DMS153 (cell line): ENCODE measurements at regions not wholly inside any gene's neighbourhood (a gene's known extent, or its start where the extent isn't known, plus 50 kb on each side); places are given as distances from the start of the nearest gene placed in this dataset.

Source experiments
- DNase-seq: peaks from one replicate; lab custom pipeline; 2025; lab: John Stamatoyannopoulos, UW

DNA sequence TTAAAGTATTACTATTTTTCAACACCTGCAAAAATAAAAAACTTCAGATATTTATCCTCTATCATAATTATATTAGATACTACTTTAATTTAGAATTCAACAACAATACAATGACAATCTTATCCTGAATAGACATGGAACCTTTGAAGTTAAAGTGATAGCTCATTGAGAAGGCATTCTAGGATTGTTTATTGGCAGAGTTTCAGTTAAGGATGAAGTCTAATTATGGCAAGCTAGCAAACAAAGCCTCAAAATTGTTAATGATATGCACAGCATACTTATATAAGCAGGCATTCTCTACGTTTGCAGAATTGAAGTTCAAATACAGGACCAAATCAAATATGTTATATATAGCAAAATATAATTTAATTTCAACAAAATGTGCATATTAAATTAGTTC is 91.2 kb upstream of the ABI3BP start:
- no peak for DNase-seq

DNA sequence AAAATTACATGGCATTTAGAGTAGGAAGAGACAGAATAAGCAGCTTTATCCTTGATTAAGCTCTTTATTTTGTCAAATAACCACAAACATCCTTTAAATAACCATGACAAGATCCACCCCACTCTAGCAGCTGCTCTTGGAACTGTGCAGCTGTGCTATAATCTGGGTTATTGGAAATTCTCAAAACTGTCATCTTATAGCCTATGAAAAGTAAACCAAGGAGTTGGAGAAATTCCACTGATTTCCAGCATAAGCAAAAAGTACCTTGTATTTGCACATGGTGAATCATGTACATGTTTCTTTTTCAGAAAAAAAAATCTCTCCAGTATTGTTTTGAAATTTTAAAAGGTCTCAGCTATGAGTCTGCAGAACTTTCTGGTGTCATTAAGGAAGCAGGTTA is 88.8 kb upstream of the ABI3BP start:
- no peak for DNase-seq

- no peak for DNase-seq
These were observed 88.2 kb upstream of the ABI3BP start for GRCh38 chr3:101081446-101081845.

DNA sequence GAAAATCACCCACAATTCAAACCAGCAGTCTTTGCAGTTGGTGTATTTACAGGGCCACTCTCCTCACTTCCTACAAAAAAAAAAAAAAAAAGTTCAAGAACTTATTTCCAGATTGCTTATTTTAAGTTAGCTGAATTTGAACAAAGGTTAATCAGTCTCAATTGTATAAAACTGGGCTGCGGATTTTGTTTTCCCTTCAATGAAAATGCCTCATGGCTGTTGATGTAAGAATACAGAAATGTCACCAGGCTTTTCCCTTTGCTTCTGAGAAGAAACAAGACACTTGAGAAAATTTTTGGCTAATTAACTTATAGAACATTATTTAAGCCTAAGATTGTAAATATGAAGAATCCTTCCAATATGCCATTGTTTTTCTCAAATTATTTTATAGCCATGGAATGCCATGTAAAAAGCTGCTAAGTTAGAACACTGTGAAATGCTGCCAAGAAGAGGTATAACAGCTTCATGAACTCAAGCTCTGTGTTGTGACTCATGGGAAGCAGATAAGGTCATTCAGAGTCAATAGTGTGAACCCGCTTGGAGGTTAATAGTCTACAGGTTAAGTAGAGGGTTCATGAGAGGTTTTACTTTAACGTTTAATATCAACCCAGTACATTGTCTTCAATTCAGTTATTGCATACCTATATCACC is 84.3 kb upstream of the ABI3BP start:
- DNase-seq = no peak

DNA sequence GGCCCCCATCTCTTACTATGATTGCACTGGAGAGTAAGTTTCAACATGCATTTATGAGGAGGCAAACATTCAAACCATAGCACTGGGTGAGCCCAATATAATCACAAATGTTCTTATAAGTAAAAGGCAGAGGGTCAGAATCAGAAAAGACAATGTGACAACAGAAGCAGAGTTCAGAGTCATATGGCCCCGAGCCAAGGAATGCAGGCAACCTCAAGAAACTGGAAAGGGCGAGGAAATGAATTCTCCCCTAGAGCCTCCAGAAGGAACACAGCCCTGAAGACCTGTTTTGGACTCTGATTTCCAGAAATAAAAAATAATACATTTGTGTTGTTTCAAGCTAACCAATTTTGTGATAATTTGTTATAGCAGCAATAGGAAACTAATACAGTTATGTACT is 81.3 kb upstream of the ABI3BP start:
- DNase-seq = no peak

DNA sequence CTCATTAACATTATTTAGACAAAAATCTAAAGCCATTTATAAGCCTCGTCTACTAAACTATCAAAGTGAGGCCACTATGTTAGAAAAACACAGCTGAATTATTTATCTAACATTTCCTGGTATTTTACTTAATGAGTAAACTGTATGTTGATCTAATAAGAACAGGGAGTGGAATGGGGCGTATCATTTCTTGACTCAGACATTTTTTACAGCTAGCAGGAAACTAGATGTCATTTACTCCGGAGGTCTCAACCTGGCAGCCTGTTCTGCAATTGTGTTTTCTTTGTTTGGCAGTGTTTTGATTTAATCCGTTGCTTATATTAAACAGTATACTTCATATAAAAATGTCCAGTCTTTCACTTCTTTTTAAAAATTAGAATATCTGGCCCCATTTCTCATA is 79.1 kb upstream of the ABI3BP start:
- DNase-seq = no peak

GRCh38 chr3:101070799-101071121 is 77.5 kb upstream of the ABI3BP start:
- no peak for DNase-seq

- DNase-seq = peak; percentile 6
These were observed 76.9 kb upstream of the ABI3BP start for GRCh38 chr3:101069901-101070798.

DNA sequence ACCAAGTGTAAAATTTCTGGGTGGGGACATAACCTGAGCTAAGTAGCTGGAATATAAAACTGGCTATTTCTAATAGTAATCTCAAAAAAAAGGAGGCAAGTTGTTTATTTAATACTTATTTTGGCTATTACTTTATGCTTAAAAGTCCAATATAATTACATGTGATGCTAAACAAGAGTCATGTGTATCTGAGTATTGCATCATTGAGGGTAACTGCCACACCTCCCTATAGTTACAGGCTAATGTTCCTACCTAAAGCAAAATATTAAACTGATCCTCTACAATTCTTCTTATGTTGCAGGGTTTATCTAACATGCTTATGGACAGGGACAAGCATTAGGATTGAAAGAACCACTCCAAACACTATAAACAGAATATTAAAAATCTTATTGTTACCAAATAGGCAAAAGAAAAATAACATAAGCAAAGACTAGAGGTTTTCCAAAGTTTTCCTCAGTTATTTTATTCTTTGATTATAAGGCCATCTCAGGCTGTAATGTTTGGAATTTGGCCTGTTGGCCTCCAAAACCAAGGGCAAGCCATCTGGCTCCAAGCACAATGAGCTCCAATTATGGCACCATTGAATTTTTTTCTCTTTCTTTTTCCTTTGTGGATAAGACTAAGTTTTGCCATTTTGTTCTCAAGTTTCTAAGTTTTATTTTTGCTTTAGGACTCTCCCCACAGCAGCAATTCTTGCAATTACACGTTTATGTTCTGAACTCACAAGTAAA is 75.8 kb upstream of the ABI3BP start:
- no peak for DNase-seq

DNA sequence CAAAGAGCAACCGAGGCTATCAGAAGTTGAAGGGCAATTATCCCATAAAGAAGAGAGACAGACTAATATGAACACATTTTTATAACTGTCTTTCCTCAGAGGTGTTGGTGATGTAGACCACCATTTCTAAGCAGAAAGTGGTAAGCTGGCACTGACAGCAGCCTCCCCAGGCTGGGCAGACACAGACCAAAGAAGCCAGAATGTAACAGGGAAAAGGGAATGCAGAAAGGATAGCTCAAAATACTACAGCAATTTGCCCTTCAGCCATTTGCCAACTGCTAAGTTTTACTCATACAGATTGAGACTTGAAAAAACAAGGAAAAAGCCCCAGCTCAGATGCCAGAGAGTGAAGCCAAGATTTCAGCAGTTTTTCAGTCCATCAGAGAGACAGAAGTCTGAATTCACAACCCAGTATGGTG is 73.5 kb upstream of the ABI3BP start:
- DNase-seq = no peak

GRCh38 chr3:101065962-101066361 is 72.7 kb upstream of the ABI3BP start:
- no peak for DNase-seq

DNA sequence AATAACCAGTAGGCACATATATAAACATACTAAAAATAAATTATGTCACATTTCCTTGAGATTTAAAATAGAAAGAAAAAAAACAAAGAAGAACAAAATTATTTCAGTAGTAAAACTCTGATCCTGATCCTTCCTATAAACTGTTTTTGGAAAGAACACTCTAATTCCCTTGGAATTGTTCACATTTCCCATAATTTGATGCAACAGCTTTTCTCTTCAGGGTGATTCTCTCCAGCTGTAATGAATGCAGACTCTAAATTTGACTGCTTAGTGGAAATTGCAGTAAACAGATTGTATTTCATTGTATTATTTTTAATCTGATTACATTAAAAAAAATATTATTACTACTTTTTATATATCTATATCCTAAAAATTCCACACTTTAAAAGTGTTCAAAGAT is 70.2 kb upstream of the ABI3BP start:
- DNase-seq = no peak

- no peak for DNase-seq
These were observed 68.1 kb upstream of the ABI3BP start for GRCh38 chr3:101061312-101061711.

DNA sequence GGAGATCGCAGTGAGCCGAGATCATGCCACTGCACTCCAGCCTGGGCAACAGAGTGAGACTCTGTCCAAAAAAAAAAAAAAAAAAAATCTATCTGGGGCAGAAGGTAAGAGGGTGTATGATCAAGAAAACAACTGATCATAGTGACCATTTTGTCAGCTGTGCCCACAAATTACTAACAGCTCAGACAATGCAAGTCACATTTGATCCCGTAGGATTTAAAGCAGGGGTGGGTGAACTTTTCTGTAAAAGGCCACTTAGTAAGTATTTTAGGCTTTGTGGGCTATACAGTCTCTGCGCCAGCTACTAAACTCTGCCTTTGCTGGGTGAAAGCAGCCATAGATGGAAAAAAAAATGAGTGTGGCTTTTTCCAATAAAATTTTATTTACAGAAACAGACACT is 57.6 kb upstream of the ABI3BP start:
- DNase-seq = no peak

- DNase-seq = no peak
These were observed 56.8 kb upstream of the ABI3BP start for GRCh38 chr3:101050046-101050445.

DNA sequence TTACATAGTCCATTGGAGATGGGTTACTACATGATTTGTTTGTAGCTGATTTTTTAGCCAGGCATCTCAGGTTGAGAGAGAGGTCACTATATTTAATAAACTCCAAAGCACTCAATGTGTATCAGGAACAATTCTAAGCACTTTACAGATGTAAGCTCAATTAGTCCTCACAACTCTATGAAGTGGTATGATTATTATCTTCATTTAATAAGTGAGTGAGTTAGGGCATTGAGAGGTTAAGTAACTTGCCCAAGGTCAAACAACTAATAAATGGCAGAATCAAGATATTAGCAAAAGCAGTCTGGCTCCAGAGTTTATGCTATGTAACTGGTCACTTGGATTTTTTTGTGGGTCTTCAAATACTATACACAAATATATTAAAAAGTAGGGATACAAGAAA is 56.3 kb upstream of the ABI3BP start:
- no peak for DNase-seq

- DNase-seq = no peak
These were observed 50.5 kb upstream of the ABI3BP start for GRCh38 chr3:101043687-101044078.

DNA sequence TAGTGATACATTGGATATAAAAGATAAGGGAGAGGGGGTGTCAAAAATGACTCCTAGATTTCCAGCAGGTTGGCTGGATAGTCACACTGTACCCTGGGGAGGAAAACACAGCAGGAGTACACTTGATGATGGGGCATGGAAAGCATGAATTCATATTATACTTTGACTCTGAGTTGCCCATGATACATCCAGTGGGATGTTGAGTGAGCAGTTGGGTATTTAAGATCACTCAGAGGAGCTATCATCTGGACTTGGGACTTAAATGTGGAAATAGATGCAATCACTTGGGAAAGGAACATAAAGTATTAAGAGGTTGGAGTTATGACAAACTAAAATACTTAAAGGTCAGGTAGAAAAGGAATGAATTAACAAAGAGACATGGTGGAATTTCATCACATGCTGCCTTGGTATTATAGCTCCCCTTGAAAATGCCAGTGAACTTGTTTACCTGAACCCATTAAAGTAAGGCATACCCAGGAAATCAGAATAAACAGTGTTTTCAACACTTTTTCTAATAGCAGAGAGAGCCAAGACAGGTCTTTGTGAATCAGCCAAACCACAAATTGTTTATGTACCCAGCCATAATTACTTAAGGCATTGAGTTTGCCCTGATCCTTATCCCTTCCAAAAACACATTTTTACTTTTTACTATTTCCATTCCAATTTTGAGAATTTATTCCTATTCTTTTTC is 49.9 kb upstream of the ABI3BP start:
- no peak for DNase-seq
